A549 (cell line): ENCODE measurements at regions not wholly inside any gene's neighbourhood (a gene's known extent, or its start where the extent isn't known, plus 50 kb on each side); places are given as distances from the start of the nearest gene placed in this dataset.

Experiments
- CBX8 ChIP-seq: fragments of 200-600 bp; sonication (generic); IDR thresholded peaks from 2 replicates; pipeline ENCODE4 v1.6.1; 2016
- EP300 ChIP-seq, 2 experiments: fragments of >200 bp; sonication (Bioruptor Twin); formaldehyde crosslinking; IDR thresholded peaks; 2 replicates in 1 of 2; 3 replicates in 1 of 2; pipeline ENCODE4 v1.6.1; 2016 to 2017
- KDM1A ChIP-seq: fragments of 200-600 bp; sonication (generic); IDR thresholded peaks from 2 replicates; pipeline ENCODE4 v1.6.1; 2016; ENCODE audit warnings: low read depth, mild to moderate bottlenecking
- POLR2A ChIP-seq: IDR thresholded peaks from 2 replicates; pipeline ENCODE4 v1.6.1; 2012; ENCODE audit warnings: mild to moderate bottlenecking, low read length
- RAD21 ChIP-seq, 2 experiments: fragments of >200 bp in 1 of 2; sonication (Bioruptor Twin) in 1 of 2; formaldehyde crosslinking in 1 of 2; IDR thresholded peaks in 1 of 2; conservative IDR thresholded peaks in 1 of 2; 2 replicates in 1 of 2; 3 replicates in 1 of 2; pipeline ENCODE4 v1.6.1; 2012 to 2018; ENCODE audit warnings: inconsistent platforms in 1 of 2
- SMC3 ChIP-seq: fragments of >200 bp; sonication (Bioruptor Twin); formaldehyde crosslinking; IDR thresholded peaks from 3 replicates; pipeline ENCODE4 v1.6.1; 2018; ENCODE audit warnings: inconsistent platforms
- TF ChIP-seq, protein P1 (sequence below): IDR thresholded peaks from 2 replicates; pipeline ENCODE4 v1.6.1; 2012
- TF ChIP-seq, protein P2 (sequence below): fragments of >200 bp; sonication (Bioruptor Twin); formaldehyde crosslinking; IDR thresholded peaks from 3 replicates; pipeline ENCODE4 v1.5.1; 2016

DNA sequence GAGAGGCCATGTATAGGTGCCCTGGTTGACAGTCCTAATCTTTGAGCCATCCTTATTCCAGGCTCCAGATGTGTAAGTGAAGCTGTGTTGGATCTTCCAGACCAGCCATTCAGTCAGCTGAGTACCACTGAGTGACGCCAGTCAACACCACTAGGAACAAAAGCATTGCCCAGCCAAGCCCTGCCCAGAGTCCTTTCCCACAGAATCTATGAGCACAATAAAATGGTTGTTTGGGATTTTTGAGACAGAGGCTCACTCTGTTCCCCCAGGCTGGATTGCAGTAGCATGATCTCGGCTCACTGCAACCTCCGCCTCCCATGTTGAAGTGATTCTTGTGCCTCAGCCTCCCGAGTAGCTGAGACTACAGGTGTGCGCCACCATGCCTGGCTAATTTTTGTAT lies 262.5 kb downstream of the BCOR start:
- no peak for TF ChIP-seq RAD21 (conservative IDR thresholded peaks at IDR 0.05 in 1 of 2, IDR thresholded peaks at IDR 0.05 in 1 of 2)
- TF ChIP-seq, protein P1, sequence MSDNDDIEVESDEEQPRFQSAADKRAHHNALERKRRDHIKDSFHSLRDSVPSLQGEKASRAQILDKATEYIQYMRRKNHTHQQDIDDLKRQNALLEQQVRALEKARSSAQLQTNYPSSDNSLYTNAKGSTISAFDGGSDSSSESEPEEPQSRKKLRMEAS = no peak
- TF ChIP-seq, protein P2, sequence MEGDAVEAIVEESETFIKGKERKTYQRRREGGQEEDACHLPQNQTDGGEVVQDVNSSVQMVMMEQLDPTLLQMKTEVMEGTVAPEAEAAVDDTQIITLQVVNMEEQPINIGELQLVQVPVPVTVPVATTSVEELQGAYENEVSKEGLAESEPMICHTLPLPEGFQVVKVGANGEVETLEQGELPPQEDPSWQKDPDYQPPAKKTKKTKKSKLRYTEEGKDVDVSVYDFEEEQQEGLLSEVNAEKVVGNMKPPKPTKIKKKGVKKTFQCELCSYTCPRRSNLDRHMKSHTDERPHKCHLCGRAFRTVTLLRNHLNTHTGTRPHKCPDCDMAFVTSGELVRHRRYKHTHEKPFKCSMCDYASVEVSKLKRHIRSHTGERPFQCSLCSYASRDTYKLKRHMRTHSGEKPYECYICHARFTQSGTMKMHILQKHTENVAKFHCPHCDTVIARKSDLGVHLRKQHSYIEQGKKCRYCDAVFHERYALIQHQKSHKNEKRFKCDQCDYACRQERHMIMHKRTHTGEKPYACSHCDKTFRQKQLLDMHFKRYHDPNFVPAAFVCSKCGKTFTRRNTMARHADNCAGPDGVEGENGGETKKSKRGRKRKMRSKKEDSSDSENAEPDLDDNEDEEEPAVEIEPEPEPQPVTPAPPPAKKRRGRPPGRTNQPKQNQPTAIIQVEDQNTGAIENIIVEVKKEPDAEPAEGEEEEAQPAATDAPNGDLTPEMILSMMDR = no peak
- no peak for TF ChIP-seq SMC3
- no peak for TF ChIP-seq CBX8
- no peak for TF ChIP-seq POLR2A
- TF ChIP-seq EP300 (IDR thresholded peaks at IDR 0.05) = no peak
- no peak for TF ChIP-seq KDM1A
